Erythroblast (primary cell): ENCODE measurements at regions not wholly inside any gene's neighbourhood (a gene's known extent, or its start where the extent isn't known, plus 50 kb on each side); places are given as distances from the start of the nearest gene placed in this dataset.

Experiments
- GATA1 ChIP-seq: IDR thresholded peaks from 2 replicates; pipeline ENCODE4 v1.6.1; 2011; ENCODE audit warnings: low read depth, mild to moderate bottlenecking, control low read depth, low read length, moderate library complexity
- POLR2A ChIP-seq: IDR thresholded peaks from 2 replicates; pipeline ENCODE4 v1.6.1; 2011; ENCODE audit warnings: mild to moderate bottlenecking, low read length

DNA sequence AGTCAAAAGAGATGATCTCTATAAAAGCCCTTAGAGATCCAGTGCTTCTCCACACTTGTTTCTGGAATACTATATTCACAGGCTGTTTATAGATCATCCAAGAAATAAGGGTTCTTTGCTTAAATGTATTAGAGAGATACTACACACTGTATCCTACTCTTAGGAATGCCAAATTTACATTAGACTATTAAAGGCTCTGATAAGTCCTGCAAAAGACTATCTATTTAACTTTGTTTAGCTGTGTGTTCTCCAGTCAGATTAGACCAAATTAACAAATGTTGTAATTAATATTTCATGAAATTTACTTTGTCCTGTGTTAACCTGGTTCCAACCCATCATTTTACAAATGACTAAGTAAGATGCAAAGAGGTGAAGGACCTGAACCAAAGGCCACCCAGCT lies 260.5 kb upstream of the ZIC3 start:
- TF ChIP-seq POLR2A (no peak), GATA1 (no peak)
